GM12878 (cell line): ENCODE measurements at regions not wholly inside any gene's neighbourhood (a gene's known extent, or its start where the extent isn't known, plus 50 kb on each side); places are given as distances from the start of the nearest gene placed in this dataset.

ENCODE experiments used
- CBX3 ChIP-seq: fragments of 200-600 bp; sonication (generic); IDR thresholded peaks from 2 replicates; pipeline ENCODE4 v1.6.1; 2016; ENCODE audit warnings: low read depth, borderline replicate concordance
- TF ChIP-seq, protein P1 (sequence below), 3 experiments: IDR thresholded peaks in 2 of 3; conservative IDR thresholded peaks in 1 of 3; 2 replicates each; pipeline ENCODE4 v1.5.1; 2011; ENCODE audit warnings: low read depth in 3 of 3, low read length in 3 of 3, mild to moderate bottlenecking in 3 of 3, control low read depth in 2 of 3, moderate library complexity in 2 of 3, inconsistent platforms in 1 of 3, mixed read lengths in 1 of 3; ENCODE audit not compliant: control insufficient read depth in 2 of 3, insufficient read depth in 1 of 3; ENCODE audit errors: extremely low read depth in 1 of 3

DNA sequence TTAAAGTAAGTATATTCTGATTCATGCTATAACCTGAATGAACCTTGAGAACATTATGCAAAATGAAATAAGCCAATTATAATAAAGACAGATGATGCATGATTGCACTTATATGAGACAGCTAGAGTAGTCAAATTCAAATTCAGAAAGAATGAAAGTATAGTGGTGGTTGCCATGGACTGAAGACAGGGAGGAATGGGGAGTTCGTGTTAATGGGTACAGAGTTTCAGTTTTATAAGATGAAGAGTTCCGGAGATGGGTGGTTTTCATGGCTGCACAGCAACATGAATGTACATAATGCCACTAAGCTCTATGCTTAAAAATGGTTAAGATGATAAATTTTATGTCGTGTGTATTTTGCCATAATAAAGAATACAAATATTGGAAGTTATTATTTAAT, 751.2 kb downstream of the TSN start:
- TF ChIP-seq, protein P1, sequence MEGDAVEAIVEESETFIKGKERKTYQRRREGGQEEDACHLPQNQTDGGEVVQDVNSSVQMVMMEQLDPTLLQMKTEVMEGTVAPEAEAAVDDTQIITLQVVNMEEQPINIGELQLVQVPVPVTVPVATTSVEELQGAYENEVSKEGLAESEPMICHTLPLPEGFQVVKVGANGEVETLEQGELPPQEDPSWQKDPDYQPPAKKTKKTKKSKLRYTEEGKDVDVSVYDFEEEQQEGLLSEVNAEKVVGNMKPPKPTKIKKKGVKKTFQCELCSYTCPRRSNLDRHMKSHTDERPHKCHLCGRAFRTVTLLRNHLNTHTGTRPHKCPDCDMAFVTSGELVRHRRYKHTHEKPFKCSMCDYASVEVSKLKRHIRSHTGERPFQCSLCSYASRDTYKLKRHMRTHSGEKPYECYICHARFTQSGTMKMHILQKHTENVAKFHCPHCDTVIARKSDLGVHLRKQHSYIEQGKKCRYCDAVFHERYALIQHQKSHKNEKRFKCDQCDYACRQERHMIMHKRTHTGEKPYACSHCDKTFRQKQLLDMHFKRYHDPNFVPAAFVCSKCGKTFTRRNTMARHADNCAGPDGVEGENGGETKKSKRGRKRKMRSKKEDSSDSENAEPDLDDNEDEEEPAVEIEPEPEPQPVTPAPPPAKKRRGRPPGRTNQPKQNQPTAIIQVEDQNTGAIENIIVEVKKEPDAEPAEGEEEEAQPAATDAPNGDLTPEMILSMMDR (IDR thresholded peaks at IDR 0.05 in 2 of 3, conservative IDR thresholded peaks at IDR 0.05 in 1 of 3; ENCODE audit: control insufficient read depth in 2 of 3, extremely low read depth in 1 of 3, insufficient read depth in 1 of 3, low read depth in 3 of 3, low read length in 3 of 3): no peak
- no peak for TF ChIP-seq CBX3
